IMR-90 (cell line): ENCODE measurements at regions not wholly inside any gene's neighbourhood (a gene's known extent, or its start where the extent isn't known, plus 50 kb on each side); places are given as distances from the start of the nearest gene placed in this dataset.

Source experiments
- ATAC-seq: fragments of 200-7000 bp; cut with Tn5 transposase; 2 replicates; pipeline ENCODE4 v1.9.1; 2020; ENCODE audit warnings: low read depth, mild to moderate bottlenecking, moderate library complexity
- BruUV-seq: library from RNA; stranded (reverse); fragments of 400-500 nt; replicated peaks from 2 replicates; lab custom pipeline; 2021; lab: Mats Ljungman, UMichigan
- CTCF ChIA-PET: fragments of 300-600 bp; formaldehyde crosslinking; extraction: SDS; loops from one replicate; lab custom pipeline; 2021; ENCODE audit warnings: antibody characterized with exemption; lab: Yijun Ruan, JAX
- POLR2A ChIA-PET: fragments of 300-600 bp; sonication (Branson Sonifier 250); formaldehyde crosslinking; loops from one replicate; lab custom pipeline; 2022; ENCODE audit warnings: antibody characterized with exemption; ENCODE audit not compliant: unreplicated experiment; lab: Charles Lee
- DNase-seq: peaks from one replicate; pipeline ENCODE4 v3.0.0; 2013
- H2AFZ ChIP-seq: replicated peaks from 2 replicates; pipeline ENCODE3; 2013; ENCODE audit warnings: low read length, mild to moderate bottlenecking; ENCODE audit not compliant: poor library complexity
- H2AK5ac ChIP-seq: 2 replicates; pipeline ENCODE4 v1.6.1; 2013; ENCODE audit warnings: low read depth, low read length, inconsistent platforms
- H2AK9ac ChIP-seq: replicated peaks from 2 replicates; pipeline ENCODE3; 2013; ENCODE audit warnings: mild to moderate bottlenecking, low read depth, low read length, moderate library complexity; ENCODE audit not compliant: poor library complexity
- H2BK120ac ChIP-seq: 2 replicates; pipeline ENCODE4 v1.6.1; 2013; ENCODE audit warnings: low read depth, low read length, inconsistent platforms
- H2BK15ac ChIP-seq: 3 replicates; pipeline ENCODE4 v1.6.1; 2013; ENCODE audit warnings: low read depth, low read length, inconsistent platforms
- H2BK20ac ChIP-seq: 2 replicates; pipeline ENCODE4 v1.6.1; 2013; ENCODE audit warnings: low read depth, mild to moderate bottlenecking, inconsistent platforms, low read length, moderate library complexity
- H2BK5ac ChIP-seq: 2 replicates; pipeline ENCODE4 v1.6.1; 2013; ENCODE audit warnings: mild to moderate bottlenecking, low read depth, low read length, inconsistent platforms; ENCODE audit not compliant: poor library complexity, severe bottlenecking
- H3K14ac ChIP-seq: replicated peaks from 2 replicates; pipeline ENCODE4 v1.6.1; 2013; ENCODE audit warnings: low read depth, low read length, inconsistent platforms
- H3K18ac ChIP-seq: 2 replicates; pipeline ENCODE4 v1.6.1; 2013; ENCODE audit warnings: low read depth, low read length, control low read depth
- H3K23ac ChIP-seq: 2 replicates; pipeline ENCODE4 v1.6.1; 2013; ENCODE audit warnings: low read depth, low read length, inconsistent platforms
- H3K27ac ChIP-seq: 2 replicates; pipeline ENCODE4 v1.5.1; 2013; ENCODE audit warnings: mild to moderate bottlenecking, control low read depth, low read length; ENCODE audit not compliant: insufficient read depth
- H3K27me3 ChIP-seq: 2 replicates; pipeline ENCODE4 v1.6.1; 2013; ENCODE audit warnings: low read length; ENCODE audit not compliant: control insufficient read depth, insufficient read depth
- H3K36me3 ChIP-seq: 2 replicates; pipeline ENCODE4 v1.6.1; 2013; ENCODE audit warnings: low read length, mixed read lengths; ENCODE audit not compliant: control insufficient read depth, insufficient read depth
- H3K4ac ChIP-seq: 2 replicates; pipeline ENCODE4 v1.6.1; 2013; ENCODE audit warnings: low read depth, low read length, inconsistent platforms
- H3K4me1 ChIP-seq: 2 replicates; pipeline ENCODE4 v1.6.1; 2013; ENCODE audit warnings: low read length, mixed read lengths; ENCODE audit not compliant: control insufficient read depth, insufficient read depth
- H3K4me2 ChIP-seq: 2 replicates; pipeline ENCODE4 v1.6.1; 2013; ENCODE audit warnings: low read depth, mild to moderate bottlenecking, control low read depth, low read length, moderate library complexity
- H3K4me3 ChIP-seq: 2 replicates; pipeline ENCODE4 v1.5.1; 2013; ENCODE audit warnings: low read depth, mild to moderate bottlenecking, control low read depth, low read length, moderate library complexity; ENCODE audit not compliant: insufficient read depth
- H3K56ac ChIP-seq: 2 replicates; pipeline ENCODE4 v1.6.1; 2013; ENCODE audit warnings: low read length, inconsistent platforms; ENCODE audit not compliant: insufficient read depth; ENCODE audit errors: extremely low read depth
- H3K79me1 ChIP-seq, 2 experiments: 2 replicates each; pipeline ENCODE4 v1.6.1; 2013; ENCODE audit warnings: low read length in 2 of 2, inconsistent platforms in 1 of 2, low read depth in 1 of 2
- H3K9ac ChIP-seq: 2 replicates; pipeline ENCODE4 v1.6.1; 2013; ENCODE audit warnings: low read depth, low read length, control low read depth
- H3K9me1 ChIP-seq: 2 replicates; pipeline ENCODE4 v1.6.1; 2013; ENCODE audit warnings: low read length, inconsistent platforms; ENCODE audit not compliant: insufficient read depth
- H3K9me3 ChIP-seq: 2 replicates; pipeline ENCODE4 v1.6.1; 2013; ENCODE audit warnings: low read length; ENCODE audit not compliant: control insufficient read depth, insufficient read depth
- H4K20me1 ChIP-seq: 2 replicates; pipeline ENCODE4 v1.6.1; 2013; ENCODE audit warnings: low read length, inconsistent platforms; ENCODE audit not compliant: insufficient read depth
- H4K5ac ChIP-seq: 2 replicates; pipeline ENCODE4 v1.6.1; 2013; ENCODE audit warnings: mild to moderate bottlenecking, low read depth, low read length, control low read depth
- H4K8ac ChIP-seq, 2 experiments: 2 replicates each; pipeline ENCODE4 v1.6.1; 2013; ENCODE audit warnings: low read depth in 2 of 2, low read length in 2 of 2, control low read depth in 1 of 2, inconsistent platforms in 1 of 2
- H4K91ac ChIP-seq: 2 replicates; pipeline ENCODE4 v1.6.1; 2013; ENCODE audit warnings: low read depth, low read length, inconsistent platforms; ENCODE audit not compliant: insufficient read depth
- RFX5 ChIP-seq: IDR thresholded peaks from 2 replicates; pipeline ENCODE4 v1.8.0; 2012; ENCODE audit warnings: low read depth, mild to moderate bottlenecking, low read length, moderate library complexity
- WGBS, 2 experiments: methylation state at CpG; one replicate each; pipeline versions ENCODE4 v1.1.5 to v1.1.7; 2013; ENCODE audit warnings: missing lambda C conversion rate in 2 of 2; ENCODE audit not compliant: insufficient read length in 1 of 2; ENCODE audit errors: extremely low coverage in 2 of 2; 5-methylcytosine and 5-hydroxymethylcytosine counted together
- dilution Hi-C: fragments of 300-500 bp; cut with HindIII; formaldehyde crosslinking; loops from one replicate; pipeline ENCODE4 v1.14.3; 2018; ENCODE audit warnings: low sequenced_read_pairs; ENCODE audit not compliant: unreplicated experiment
- in situ Hi-C: fragments of 300-500 bp; cut with MboI; formaldehyde crosslinking; loops from 3 replicates; pipeline ENCODE4 v1.14.3; 2019; ENCODE audit warnings: low sequenced_read_pairs, inconsistent platforms, mixed read lengths
- intact Hi-C: fragments of 100-400 bp; cut with micrococcal nuclease; formaldehyde crosslinking; loops from 2 replicates; pipeline ENCODE4 v1.10.0; 2022

GRCh38 chr20:48209102-48209501, 423.8 kb upstream of the SULF2 start:
- Histone ChIP-seq H3K4me1 (no peaks in the 10 kb centered on the region), H3K23ac (no peak overlapping the region), H4K20me1 (no peaks in the 10 kb centered on the region), H4K91ac (no peak overlapping the region), H3K79me1 (no peaks in the 10 kb centered on the region), H3K4ac (no peak overlapping the region), H2AK9ac (no peak overlapping the region), H2BK120ac (no peak overlapping the region), H3K27me3 (no peaks in the 10 kb centered on the region; the same call in 1 of the 2 replicates), H3K9ac (no peak overlapping the region), H3K4me3 (no peak overlapping the region), H3K36me3 (no peaks in the 10 kb centered on the region), H2AFZ (no peak overlapping the region), H3K9me3 (no peaks in the 10 kb centered on the region), H3K14ac (no peak overlapping the region), H2BK15ac (no peak overlapping the region), H3K56ac (no peak overlapping the region), H4K5ac (no peak overlapping the region), H2BK20ac (no peak overlapping the region), H3K9me1 (no peaks in the 10 kb centered on the region), H3K4me2 (no peak overlapping the region), H2BK5ac (no peak overlapping the region), H2AK5ac (no peak overlapping the region), H4K8ac (no peak overlapping the region), H3K27ac (no peak overlapping the region), H3K18ac (no peak overlapping the region)
- no peak for TF ChIP-seq RFX5
- in situ Hi-C loops = no loop called here
- dilution Hi-C loops = no loop called here
- ATAC-seq (no peak), DNase-seq (no peak)
- no CpG with 5 or more reads among the region's 5 CpGs for WGBS, 2 experiments
- CTCF ChIA-PET = no interaction called here
- intact Hi-C loops = no loop called here
- no TSS peak for BruUV-seq
- POLR2A ChIA-PET = no interaction called here
